ENCODE measurements at regions not wholly inside any gene's neighbourhood (a gene's known extent, or its start where the extent isn't known, plus 50 kb on each side); places are given as distances from the start of the nearest gene placed in this dataset.

GRCh38 chr7:25430200-25430931, 202.1 kb upstream of the NPVF start:
- H3K4me3 ChIP-seq (ENCODE audit: low read depth, low read length), result no peak overlapping the region
- no peak for TF ChIP-seq CTCF (conservative IDR thresholded peaks at IDR 0.05; ENCODE audit: low read depth, low read length)
- no peak for DNase-seq (ENCODE audit: low read depth)

GRCh38 chr7:25431956-25432450, 203.7 kb upstream of the NPVF start:
- no peak for TF ChIP-seq CTCF (conservative IDR thresholded peaks at IDR 0.05; ENCODE audit: low read depth, low read length)
- no peak overlapping the region for H3K4me3 ChIP-seq (ENCODE audit: low read depth, low read length)

GRCh38 chr7:25432807-25433206, 204.5 kb upstream of the NPVF start:
- no peak for TF ChIP-seq CTCF (conservative IDR thresholded peaks at IDR 0.05; ENCODE audit: low read depth, low read length)
- H3K4me3 ChIP-seq (ENCODE audit: low read depth, low read length), result no peak overlapping the region
- no peak for DNase-seq (ENCODE audit: low read depth)

More at GRCh38 chr7:25431956-25432450, 203.7 kb upstream of the NPVF start:
- DNase-seq (ENCODE audit: low read depth), result no peak

GRCh38 chr7:25436413-25436812, 208.1 kb upstream of the NPVF start:
- no peak overlapping the region for H3K4me3 ChIP-seq (ENCODE audit: low read depth, low read length)
- TF ChIP-seq CTCF (conservative IDR thresholded peaks at IDR 0.05; ENCODE audit: low read depth, low read length), result no peak
- DNase-seq (ENCODE audit: low read depth), result no peak

- DNase-seq (ENCODE audit: low read depth), result no peak
- no peak overlapping the region for H3K4me3 ChIP-seq (ENCODE audit: low read depth, low read length)
- no peak for TF ChIP-seq CTCF (conservative IDR thresholded peaks at IDR 0.05; ENCODE audit: low read depth, low read length)
Measured at GRCh38 chr7:25437308-25437707, 209.0 kb upstream of the NPVF start.

GRCh38 chr7:25444991-25445390, 216.7 kb upstream of the NPVF start:
- no peak for DNase-seq (ENCODE audit: low read depth)
- no peak for TF ChIP-seq CTCF (conservative IDR thresholded peaks at IDR 0.05; ENCODE audit: low read depth, low read length)
- no peak overlapping the region for H3K4me3 ChIP-seq (ENCODE audit: low read depth, low read length)

- no peak for DNase-seq (ENCODE audit: low read depth)
Measured at GRCh38 chr7:25448301-25448700, 220.0 kb upstream of the NPVF start.

More at GRCh38 chr7:25448301-25448700, 220.0 kb upstream of the NPVF start:
- no peak for TF ChIP-seq CTCF (conservative IDR thresholded peaks at IDR 0.05; ENCODE audit: low read depth, low read length)
- no peak overlapping the region for H3K4me3 ChIP-seq (ENCODE audit: low read depth, low read length)
